Endothelial cell of hepatic sinusoid (primary cell): ENCODE measurements at regions not wholly inside any gene's neighbourhood (a gene's known extent, or its start where the extent isn't known, plus 50 kb on each side); places are given as distances from the start of the nearest gene placed in this dataset.
"Not testable (repeated sequence)": the region's sequence is repeated elsewhere in the genome, so short reads cannot be mapped to it uniquely, and the experiment has no call there.

Experiments
- in situ Hi-C: cut with HindIII; loops from 2 replicates; pipeline ENCODE4 v1.10.0; 2017; ENCODE audit warnings: low sequenced_read_pairs

GRCh38 chr12:95358111-95359083, 115.6 kb upstream of the METAP2 start:
- in situ Hi-C loops = no loop called here

- in situ Hi-C loops = no loop called here
Observed at GRCh38 chr12:95365912-95366311, 108.0 kb upstream of the METAP2 start.

- in situ Hi-C loops = no loop called here
Observed at GRCh38 chr12:95368931-95369330, 105.0 kb upstream of the METAP2 start.

- in situ Hi-C loops = no loop called here
Observed at GRCh38 chr12:95371571-95371970, 102.4 kb upstream of the METAP2 start.

- in situ Hi-C loops = not testable (repeated sequence)
Observed at GRCh38 chr12:95379481-95379880, 94.5 kb upstream of the METAP2 start.

GRCh38 chr12:95380334-95380733, 93.6 kb upstream of the METAP2 start:
- in situ Hi-C loops = not testable (repeated sequence)

GRCh38 chr12:95380997-95381786, 92.8 kb upstream of the METAP2 start:
- in situ Hi-C loops = no loop called here

GRCh38 chr12:95383920-95384319, 90.0 kb upstream of the METAP2 start:
- in situ Hi-C loops = not testable (repeated sequence)

GRCh38 chr12:95384785-95385184, 89.2 kb upstream of the METAP2 start:
- in situ Hi-C loops = no loop called here

GRCh38 chr12:95385246-95386035, 88.5 kb upstream of the METAP2 start:
- in situ Hi-C loops = no loop called here

GRCh38 chr12:95386051-95386450, 87.9 kb upstream of the METAP2 start:
- in situ Hi-C loops = no loop called here

GRCh38 chr12:95388260-95388659, 85.7 kb upstream of the METAP2 start:
- in situ Hi-C loops = not testable (repeated sequence)

GRCh38 chr12:95390192-95390591, 83.8 kb upstream of the METAP2 start:
- in situ Hi-C loops = no loop called here

- in situ Hi-C loops = no loop called here
Observed at GRCh38 chr12:95390932-95391331, 83.0 kb upstream of the METAP2 start.

GRCh38 chr12:95393191-95393790, 80.7 kb upstream of the METAP2 start:
- in situ Hi-C loops = no loop called here

- in situ Hi-C loops = no loop called here
Observed at GRCh38 chr12:95395696-95396095, 78.3 kb upstream of the METAP2 start.

GRCh38 chr12:95396849-95397468, 77.0 kb upstream of the METAP2 start:
- in situ Hi-C loops = no loop called here

- in situ Hi-C loops = no loop called here
Observed at GRCh38 chr12:95397571-95397970, 76.4 kb upstream of the METAP2 start.

- in situ Hi-C loops = no loop called here
Observed at GRCh38 chr12:95402096-95402495, 71.9 kb upstream of the METAP2 start.

GRCh38 chr12:95408201-95408600, 65.8 kb upstream of the METAP2 start:
- in situ Hi-C loops = loop anchor here (5.0 kb wide), 1 partner anchor 54 kb away; no protein-coding TSS in a partner anchor
